Omental fat pad (tissue), 3 donors: ENCODE measurements at regions not wholly inside any gene's neighbourhood (a gene's known extent, or its start where the extent isn't known, plus 50 kb on each side); places are given as distances from the start of the nearest gene placed in this dataset.

Experiments used
- ATAC-seq: fragments of 150-250 bp; one replicate; pipeline ENCODE4 v1.9.1; 2016; ENCODE audit warnings: mild to moderate bottlenecking, moderate library complexity; ENCODE audit not compliant: low FRiP score
- DNase-seq: peaks from one replicate; pipeline ENCODE4 v3.0.0-alpha.2; 2019; ENCODE audit warnings: low spot score
- TF ChIP-seq, protein P1 (sequence below), 3 donors: fragments of 450-650 bp; IDR thresholded peaks; one replicate each; pipeline ENCODE4 v1.5.1; 2016 to 2017; ENCODE audit warnings: antibody characterized with exemption in 3 of 3, mild to moderate bottlenecking in 3 of 3, moderate library complexity in 2 of 3

DNA sequence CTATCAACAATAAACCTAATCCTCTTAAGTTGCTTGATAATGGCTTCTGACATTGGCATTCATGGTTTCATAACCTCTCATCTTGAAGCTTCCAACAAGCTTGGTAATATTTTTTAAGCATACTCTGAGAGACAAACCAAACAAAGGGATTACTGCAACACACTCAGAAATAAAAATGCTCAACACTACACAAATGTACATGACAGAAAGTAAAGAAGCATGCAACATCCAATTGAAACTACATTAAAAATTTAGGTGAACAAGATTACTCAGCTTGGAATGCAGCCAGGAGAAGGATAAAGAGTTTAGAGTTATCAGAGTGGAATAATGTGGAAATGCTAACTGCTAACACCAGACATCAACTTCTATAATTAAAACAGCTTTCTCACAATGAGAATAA lies 1136.6 kb upstream of the PABPC4L start:
- DNase-seq (no peak), ATAC-seq (no peak)
- TF ChIP-seq, protein P1, sequence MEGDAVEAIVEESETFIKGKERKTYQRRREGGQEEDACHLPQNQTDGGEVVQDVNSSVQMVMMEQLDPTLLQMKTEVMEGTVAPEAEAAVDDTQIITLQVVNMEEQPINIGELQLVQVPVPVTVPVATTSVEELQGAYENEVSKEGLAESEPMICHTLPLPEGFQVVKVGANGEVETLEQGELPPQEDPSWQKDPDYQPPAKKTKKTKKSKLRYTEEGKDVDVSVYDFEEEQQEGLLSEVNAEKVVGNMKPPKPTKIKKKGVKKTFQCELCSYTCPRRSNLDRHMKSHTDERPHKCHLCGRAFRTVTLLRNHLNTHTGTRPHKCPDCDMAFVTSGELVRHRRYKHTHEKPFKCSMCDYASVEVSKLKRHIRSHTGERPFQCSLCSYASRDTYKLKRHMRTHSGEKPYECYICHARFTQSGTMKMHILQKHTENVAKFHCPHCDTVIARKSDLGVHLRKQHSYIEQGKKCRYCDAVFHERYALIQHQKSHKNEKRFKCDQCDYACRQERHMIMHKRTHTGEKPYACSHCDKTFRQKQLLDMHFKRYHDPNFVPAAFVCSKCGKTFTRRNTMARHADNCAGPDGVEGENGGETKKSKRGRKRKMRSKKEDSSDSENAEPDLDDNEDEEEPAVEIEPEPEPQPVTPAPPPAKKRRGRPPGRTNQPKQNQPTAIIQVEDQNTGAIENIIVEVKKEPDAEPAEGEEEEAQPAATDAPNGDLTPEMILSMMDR (IDR thresholded peaks at IDR 0.05), result no peak

DNA sequence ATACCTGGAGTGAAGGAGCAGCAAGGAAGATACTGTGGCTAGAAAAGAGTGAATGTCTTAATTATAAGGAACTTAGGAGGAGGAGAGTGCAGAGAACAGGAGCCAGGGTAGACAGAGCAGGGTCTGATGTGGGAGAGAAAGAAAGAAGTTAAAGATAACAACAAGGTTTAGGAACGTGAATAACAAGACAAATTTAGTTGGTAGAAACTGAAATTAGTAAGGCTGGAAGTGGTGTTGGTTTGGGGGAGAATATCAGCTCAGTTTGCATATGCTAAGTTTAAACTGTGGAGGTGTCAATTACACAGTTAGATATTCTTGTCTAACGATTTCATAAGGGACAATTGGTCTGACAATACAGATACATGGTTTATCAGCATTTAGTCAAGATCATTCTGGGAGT lies 1123.7 kb upstream of the PABPC4L start:
- TF ChIP-seq, protein P1 (IDR thresholded peaks at IDR 0.05), result no peak
- DNase-seq (no peak), ATAC-seq (no peak)

DNA sequence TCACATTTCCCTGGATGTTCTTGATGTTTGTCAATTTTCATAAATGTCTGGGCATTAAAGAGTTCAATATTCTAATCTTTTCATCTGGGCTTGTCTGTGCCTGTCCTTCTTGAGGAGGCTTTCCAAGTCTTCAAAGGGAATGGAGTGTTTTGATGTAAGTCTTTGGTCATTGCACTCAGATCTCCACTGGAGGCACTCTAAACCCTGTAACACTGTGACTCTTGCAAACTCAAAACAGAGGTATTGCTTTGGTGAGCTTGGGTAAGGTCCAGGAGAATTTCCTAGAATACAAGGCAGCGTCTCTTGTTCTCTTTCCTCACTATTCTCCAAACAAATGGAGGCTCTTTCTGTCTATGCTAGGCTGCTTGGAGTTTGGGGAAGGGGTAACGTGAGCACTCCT lies 1118.1 kb upstream of the PABPC4L start:
- ATAC-seq (no peak), DNase-seq (no peak)
- TF ChIP-seq, protein P1 (IDR thresholded peaks at IDR 0.05), result no peak

DNA sequence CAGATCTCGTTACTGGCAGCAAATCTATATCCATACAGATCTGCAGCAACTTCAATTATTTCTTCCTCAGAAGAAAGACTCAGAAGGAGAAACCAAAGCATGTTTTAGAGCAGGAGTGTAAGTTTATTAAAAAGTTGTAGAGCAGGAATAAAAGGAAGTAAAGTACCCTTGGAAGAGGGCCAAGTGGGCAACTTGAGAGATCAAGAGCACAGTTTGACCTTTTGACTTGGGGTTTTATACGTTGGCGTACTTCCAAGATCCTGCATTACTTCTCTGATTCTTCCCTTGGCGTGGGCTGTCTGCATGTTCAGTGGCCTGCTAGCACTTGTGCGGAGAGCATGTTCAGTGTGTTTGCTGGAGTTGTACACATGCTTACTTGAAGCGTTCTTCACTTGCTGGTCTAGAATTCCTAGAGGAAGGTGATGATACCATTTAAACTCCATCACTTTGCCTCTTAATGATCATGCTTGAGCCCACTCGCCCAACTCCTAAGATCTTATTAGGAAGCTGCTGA lies 1114.7 kb upstream of the PABPC4L start:
- DNase-seq (no peak), ATAC-seq (no peak)
- TF ChIP-seq, protein P1 (IDR thresholded peaks at IDR 0.05), result no peak

DNA sequence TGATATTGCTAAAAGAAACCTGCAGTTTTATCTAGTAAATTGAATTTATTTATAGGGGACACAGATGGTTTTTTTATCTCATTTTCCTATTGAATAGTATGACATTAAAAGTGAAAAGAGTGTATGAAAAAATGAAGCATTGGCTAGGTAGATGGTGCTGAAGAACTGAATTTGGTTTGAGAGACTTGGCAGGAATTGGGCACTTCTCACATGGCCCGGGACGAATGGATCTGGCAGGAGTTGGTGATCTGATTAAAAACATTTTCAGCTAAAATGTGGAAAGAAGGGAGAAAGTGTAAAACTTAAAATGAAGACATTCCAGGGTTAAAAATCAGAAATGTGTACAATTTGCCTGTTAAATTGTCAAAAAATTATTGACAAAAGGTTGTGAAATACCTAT lies 1088.5 kb upstream of the PABPC4L start:
- ATAC-seq (no peak), DNase-seq (no peak)
- TF ChIP-seq, protein P1 (IDR thresholded peaks at IDR 0.05), result no peak

DNA sequence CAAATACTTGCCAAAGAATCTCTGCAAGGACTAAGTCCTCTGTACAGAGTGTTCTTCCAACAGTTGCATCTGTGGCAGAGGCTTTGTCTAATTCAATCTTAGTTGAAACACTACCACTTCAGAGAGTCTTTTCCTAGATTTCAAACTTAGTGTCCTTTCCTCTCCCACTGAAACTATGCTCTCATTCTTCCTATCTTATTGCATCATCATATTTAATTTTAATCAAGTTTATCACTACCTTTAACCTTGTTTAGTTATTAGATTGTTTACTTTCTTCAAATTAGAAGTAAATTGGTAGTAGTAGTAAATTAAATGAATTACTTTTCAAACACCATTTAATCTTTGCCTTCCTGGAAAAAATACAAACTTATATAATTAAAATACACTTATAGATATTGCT lies 1082.3 kb upstream of the PABPC4L start:
- DNase-seq (no peak), ATAC-seq (no peak)
- TF ChIP-seq, protein P1 (IDR thresholded peaks at IDR 0.05), result no peak

DNA sequence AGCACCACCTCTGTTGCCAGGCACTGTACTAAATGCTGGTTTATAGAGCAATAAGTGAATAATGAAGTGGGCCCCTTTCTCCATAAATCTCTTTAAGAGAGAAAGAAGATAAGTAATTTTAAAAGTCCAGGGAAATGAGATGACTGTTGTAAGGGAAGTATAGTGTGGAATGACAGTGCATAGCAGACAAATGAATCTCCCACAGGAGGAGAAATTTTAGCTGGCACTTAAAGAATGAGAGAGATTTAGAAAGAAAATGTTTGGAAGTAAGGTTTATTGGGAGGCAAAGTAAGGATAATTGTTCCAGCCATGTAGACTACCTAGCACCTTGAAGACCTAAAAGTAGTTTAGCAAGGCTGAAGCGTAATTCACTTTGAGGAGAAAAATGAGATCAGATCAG lies 1081.1 kb upstream of the PABPC4L start:
- no peak for ATAC-seq

More for the DNA sequence above, 1081.1 kb upstream of the PABPC4L start:
- TF ChIP-seq, protein P1 (IDR thresholded peaks at IDR 0.05), result no peak
- no peak for DNase-seq
